ENCODE measurements at regions not wholly inside any gene's neighbourhood (a gene's known extent, or its start where the extent isn't known, plus 50 kb on each side); places are given as distances from the start of the nearest gene placed in this dataset.

DNA sequence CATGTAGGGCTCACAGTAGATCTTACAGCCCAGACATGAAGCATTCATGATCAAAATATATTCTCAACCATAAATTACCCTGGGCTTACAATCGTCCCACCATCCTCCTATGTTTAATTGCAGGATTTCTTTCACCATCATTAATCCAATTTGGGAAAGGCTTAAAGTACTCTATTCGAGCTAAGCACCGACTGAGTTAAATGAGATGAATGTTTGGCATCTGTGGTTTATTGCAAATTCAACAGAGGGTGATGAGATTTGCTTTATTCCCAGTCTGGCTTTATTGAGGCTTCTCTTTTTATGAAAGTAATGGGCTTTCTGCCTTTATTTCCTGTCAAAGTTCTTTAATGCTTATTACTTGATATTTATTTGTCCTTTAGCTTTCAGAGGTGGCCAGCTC, 159.0 kb downstream of the METTL4 start:
- TF ChIP-seq FOXA1 (IDR thresholded peaks at IDR 0.05): no peak
- no peak for TF ChIP-seq TARDBP (IDR thresholded peaks at IDR 0.05)
- TF ChIP-seq BHLHE40 (IDR thresholded peaks at IDR 0.05; ENCODE audit: borderline replicate concordance): no peak
- TF ChIP-seq HDGF (IDR thresholded peaks at IDR 0.05; ENCODE audit: borderline replicate concordance): no peak
- TF ChIP-seq LEF1 (IDR thresholded peaks at IDR 0.05; ENCODE audit: borderline replicate concordance): no peak
- TF ChIP-seq SP1 (IDR thresholded peaks at IDR 0.05): no peak
- no peak for TF ChIP-seq FOXM1 (IDR thresholded peaks at IDR 0.05; ENCODE audit: borderline replicate concordance)
- TF ChIP-seq FOXK2 (IDR thresholded peaks at IDR 0.05): no peak
- TF ChIP-seq SUZ12 (IDR thresholded peaks at IDR 0.05): no peak

Measured in HEK293T (cell line).